ENCODE measurements at regions not wholly inside any gene's neighbourhood (a gene's known extent, or its start where the extent isn't known, plus 50 kb on each side); places are given as distances from the start of the nearest gene placed in this dataset.

GRCh38 chr20:48400009-48400408 lies 427.8 kb downstream of the PREX1 start:
- in situ Hi-C loops (cut with HindIII; ENCODE audit: extremely low pct_ligation_motif_present, low pct_unique_long_range_greater_than_20kb), result loop anchor here (25.0 kb wide), 1 partner anchor 212 kb away; no protein-coding TSS in a partner anchor
- no TSS peak for BruUV-seq (replicated peaks)
- POLR2A ChIA-PET, result interaction anchor here (1.0 to 1.6 kb wide), 3 partner anchors 27 to 523 kb away, joined by 3 to 5 read pairs (median 4); no protein-coding TSS in a partner anchor
- Histone ChIP-seq H3K4me1 (ENCODE audit: insufficient read depth, low read length) (peaks cover 59% of the 10 kb centered on the region), H3K9ac (ENCODE audit: insufficient read depth, low read depth, low read length) (no peak overlapping the region), H3K9me3 (ENCODE audit: low read length) (no peaks in the 10 kb centered on the region), H3K79me2 (ENCODE audit: insufficient read depth, low read length) (no peaks in the 10 kb centered on the region), H3K36me3 (replicated peaks in 1 of 2; ENCODE audit: control insufficient read depth in 1 of 2, insufficient read depth in 2 of 2, low read length in 2 of 2) (no peaks in the 10 kb centered on the region), H3K4me3 (replicated peaks in 1 of 3; ENCODE audit: insufficient read depth in 1 of 3, low read depth in 2 of 3, low read length in 3 of 3) (no peak overlapping the region), H3K27ac (ENCODE audit: extremely low read length, insufficient read depth, low read length) (no peak overlapping the region), H3K27me3 (ENCODE audit: control insufficient read depth in 1 of 2, insufficient read depth in 2 of 2, low read length in 2 of 2) (no peaks in the 10 kb centered on the region; a peak in 2 of 5 replicates), H4K20me1 (ENCODE audit: insufficient read depth, low read length) (no peaks in the 10 kb centered on the region), H3K4me2 (ENCODE audit: low read depth, low read length) (0 out of 2 replicates have a peak overlapping the region, but pooled peaks have one; percentile 63), H2AFZ (ENCODE audit: low read length) (no peak overlapping the region)
- CTCF ChIA-PET (ENCODE audit: low intra/inter-chr PET ratio, low total read pairs), result no interaction called here
- FAIRE-seq (no peak), DNase-seq (ENCODE audit: low spot score) (no peak), ATAC-seq (peak; percentile 23)
- intact Hi-C loops (cut with micrococcal nuclease; ENCODE audit: unreplicated experiment), result no loop called here
- 43% methylated on average over 8 of the region's 8 CpGs for WGBS (ENCODE audit: low lambda C conversion rate)
- TF ChIP-seq PATZ1 (CRISPR knock-in tag; IDR thresholded peaks at IDR 0.05) (no peak), CENPT (CRISPR knock-in tag; IDR thresholded peaks at IDR 0.05; ENCODE audit: low read depth) (no peak), WIZ (CRISPR knock-in tag; IDR thresholded peaks at IDR 0.05) (no peak), HES4 (CRISPR knock-in tag; IDR thresholded peaks at IDR 0.05; ENCODE audit: borderline replicate concordance) (no peak), ZNF225 (CRISPR knock-in tag; IDR thresholded peaks at IDR 0.05) (no peak), ZNF574 (CRISPR knock-in tag; IDR thresholded peaks at IDR 0.05) (no peak), ATF5 (CRISPR knock-in tag; IDR thresholded peaks at IDR 0.05; ENCODE audit: low read depth) (0 out of 2 replicates have a peak, but pooled peaks have one; percentile 33), BRF2 (CRISPR knock-in tag; IDR thresholded peaks at IDR 0.05) (no peak), PCBP2 (optimal IDR thresholded peaks at IDR 0.05; ENCODE audit: low read depth, low read length, poor library complexity, severe bottlenecking) (no peak), SATB2 (CRISPR knock-in tag; IDR thresholded peaks at IDR 0.05) (no peak), PLSCR1 (CRISPR knock-in tag; IDR thresholded peaks at IDR 0.05; ENCODE audit: borderline replicate concordance) (no peak), RFX3 (CRISPR knock-in tag; IDR thresholded peaks at IDR 0.05) (no peak), ZBTB25 (CRISPR knock-in tag; IDR thresholded peaks at IDR 0.05) (no peak), ZNF576 (CRISPR knock-in tag; IDR thresholded peaks at IDR 0.05) (no peak), HIVEP1 (CRISPR knock-in tag; IDR thresholded peaks at IDR 0.05) (0 out of 2 replicates have a peak, but pooled peaks have one; percentile 46), NFE2L2 (IDR thresholded peaks at IDR 0.05; ENCODE audit: low read length) (no peak)
